IPS-15b (cell line): ENCODE measurements at regions not wholly inside any gene's neighbourhood (a gene's known extent, or its start where the extent isn't known, plus 50 kb on each side); places are given as distances from the start of the nearest gene placed in this dataset.
"Not testable (repeated sequence)": the region's sequence is repeated elsewhere in the genome, so short reads cannot be mapped to it uniquely, and the experiment has no call there.

Source experiments
- H3K27me3 ChIP-seq: one replicate; pipeline ENCODE4 v1.6.1; 2013; ENCODE audit warnings: low read length; ENCODE audit not compliant: control insufficient read depth, insufficient read depth
- H3K36me3 ChIP-seq: one replicate; pipeline ENCODE4 v1.6.1; 2013; ENCODE audit warnings: low read length; ENCODE audit not compliant: control insufficient read depth, insufficient read depth
- H3K4me1 ChIP-seq: one replicate; pipeline ENCODE4 v1.6.1; 2013; ENCODE audit warnings: mild to moderate bottlenecking, low read length; ENCODE audit not compliant: control insufficient read depth, insufficient read depth
- H3K4me3 ChIP-seq: one replicate; pipeline ENCODE4 v1.5.1; 2013; ENCODE audit warnings: low read depth, low read length
- H3K9ac ChIP-seq: one replicate; pipeline ENCODE4 v1.6.1; 2013; ENCODE audit warnings: low read depth, mild to moderate bottlenecking, low read length
- H3K9me3 ChIP-seq: one replicate; pipeline ENCODE4 v1.6.1; 2013; ENCODE audit warnings: mild to moderate bottlenecking, low read length; ENCODE audit not compliant: control insufficient read depth, insufficient read depth

DNA sequence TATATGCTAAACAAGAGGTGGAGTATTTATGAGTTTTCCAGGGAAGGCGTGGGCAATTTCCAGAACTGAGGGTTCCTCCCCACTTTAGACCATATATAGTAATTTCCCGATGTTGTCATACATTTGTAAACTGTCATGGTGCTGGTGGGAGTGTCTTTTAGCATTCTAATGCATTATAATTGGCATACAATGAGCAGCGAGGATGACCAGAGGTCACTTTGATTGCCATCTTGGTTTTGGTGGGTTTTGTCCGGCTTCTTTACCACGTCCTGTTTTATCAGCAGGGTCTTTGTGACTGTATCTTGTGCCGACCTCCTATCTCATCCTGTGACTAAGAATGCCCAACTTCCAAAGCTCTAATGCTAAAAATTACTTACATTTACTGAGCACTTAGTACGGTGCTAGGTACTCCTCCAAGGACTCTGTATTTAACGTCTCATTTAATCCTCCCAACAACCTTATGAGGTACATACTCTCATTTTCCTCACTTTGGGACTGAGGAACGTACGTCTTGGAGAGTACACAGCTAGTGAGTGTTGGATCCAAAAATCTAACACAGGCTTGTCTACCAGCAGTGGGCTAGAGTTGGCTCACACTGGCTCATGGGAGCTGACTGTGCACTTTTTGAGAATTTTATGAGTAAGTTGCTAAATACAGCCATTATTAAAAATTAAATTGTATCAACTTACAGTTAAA is 144.8 kb upstream of the NEBL start:
- Histone ChIP-seq H3K4me1 (peaks cover 8% of the 10 kb centered on the region), H3K4me3 (no peak overlapping the region), H3K27me3 (no peaks in the 10 kb centered on the region), H3K9ac (no peak overlapping the region), H3K9me3 (no peaks in the 10 kb centered on the region), H3K36me3 (no peaks in the 10 kb centered on the region)

DNA sequence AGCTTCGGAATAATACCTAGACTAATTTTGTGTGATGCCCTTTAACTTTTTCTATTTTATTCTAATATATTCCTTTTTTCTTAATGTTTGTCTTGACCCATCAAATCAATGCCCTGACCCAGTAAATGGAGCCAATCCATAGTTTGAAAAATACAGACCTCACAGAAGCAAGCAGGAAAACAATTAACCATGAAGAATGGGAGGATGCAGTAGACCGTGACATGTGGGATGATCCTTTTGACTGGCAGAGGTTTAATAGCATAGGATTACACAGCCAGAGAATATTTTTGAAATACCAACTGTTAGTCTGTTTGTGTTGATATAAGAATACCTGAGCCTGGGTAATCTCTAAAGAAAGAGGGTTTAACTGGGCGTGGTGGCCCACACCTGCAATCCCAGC is 142.6 kb upstream of the NEBL start:
- H3K27me3 ChIP-seq = no peaks in the 10 kb centered on the region
- no peak overlapping the region for H3K9ac ChIP-seq
- peaks cover 8% of the 10 kb centered on the region for H3K4me1 ChIP-seq
- H3K36me3 ChIP-seq = no peaks in the 10 kb centered on the region
- no peaks in the 10 kb centered on the region for H3K9me3 ChIP-seq
- H3K4me3 ChIP-seq = no peak overlapping the region

- no peaks in the 10 kb centered on the region for H3K27me3 ChIP-seq
These were observed 139.6 kb upstream of the NEBL start for GRCh38 chr10:21036757-21037156.

GRCh38 chr10:21034770-21035169 is 137.7 kb upstream of the NEBL start:
- H3K36me3 ChIP-seq, H3K4me1 ChIP-seq, H3K27me3 ChIP-seq, H3K9ac ChIP-seq, H3K9me3 ChIP-seq, H3K4me3 ChIP-seq: not testable (repeated sequence)

More at GRCh38 chr10:21036757-21037156, 139.6 kb upstream of the NEBL start:
- Histone ChIP-seq H3K9me3 (no peaks in the 10 kb centered on the region), H3K4me1 (no peaks in the 10 kb centered on the region), H3K4me3 (no peak overlapping the region), H3K9ac (no peak overlapping the region), H3K36me3 (no peaks in the 10 kb centered on the region)

- no peaks in the 10 kb centered on the region for H3K27me3 ChIP-seq
- H3K36me3 ChIP-seq = no peaks in the 10 kb centered on the region
- H3K9me3 ChIP-seq = no peaks in the 10 kb centered on the region
These were observed 137.1 kb upstream of the NEBL start for GRCh38 chr10:21034241-21034640.

GRCh38 chr10:21032587-21033319 is 135.6 kb upstream of the NEBL start:
- Histone ChIP-seq H3K4me3 (no peak overlapping the region), H3K36me3 (no peaks in the 10 kb centered on the region), H3K4me1 (no peaks in the 10 kb centered on the region), H3K9ac (no peak overlapping the region), H3K27me3 (no peaks in the 10 kb centered on the region), H3K9me3 (no peaks in the 10 kb centered on the region)

More at GRCh38 chr10:21034241-21034640, 137.1 kb upstream of the NEBL start:
- no peak overlapping the region for H3K9ac ChIP-seq
- no peaks in the 10 kb centered on the region for H3K4me1 ChIP-seq
- H3K4me3 ChIP-seq = no peak overlapping the region

DNA sequence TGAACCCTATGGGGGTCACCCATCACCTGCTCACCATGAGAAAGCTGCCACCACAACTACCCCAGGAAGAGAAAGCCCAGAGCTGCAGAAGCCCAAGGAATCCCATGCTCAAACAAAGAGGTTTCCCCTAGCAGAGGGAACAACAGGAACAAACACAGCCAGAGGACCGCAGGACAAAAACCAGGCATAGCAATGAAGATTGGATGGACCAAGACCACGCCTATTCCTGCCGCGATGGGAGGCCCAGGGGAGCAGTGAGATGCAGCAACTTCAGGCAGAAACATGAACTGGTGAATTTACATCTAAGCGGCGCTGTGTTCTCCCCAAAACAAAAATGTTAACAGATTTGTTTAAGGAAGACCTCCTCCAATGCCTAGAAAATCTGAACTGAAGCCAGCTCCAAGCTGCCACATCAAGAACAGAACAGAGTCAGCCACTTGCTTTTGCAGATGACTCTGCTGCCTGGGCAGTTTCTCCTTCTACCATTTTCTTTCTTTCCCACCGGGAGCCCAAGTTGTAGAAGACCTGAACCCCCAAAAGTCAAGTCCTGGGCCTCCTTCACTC is 134.2 kb upstream of the NEBL start:
- Histone ChIP-seq H3K4me3 (no peak overlapping the region), H3K9me3 (no peaks in the 10 kb centered on the region), H3K4me1 (no peaks in the 10 kb centered on the region), H3K9ac (no peak overlapping the region), H3K36me3 (no peaks in the 10 kb centered on the region), H3K27me3 (no peaks in the 10 kb centered on the region)

DNA sequence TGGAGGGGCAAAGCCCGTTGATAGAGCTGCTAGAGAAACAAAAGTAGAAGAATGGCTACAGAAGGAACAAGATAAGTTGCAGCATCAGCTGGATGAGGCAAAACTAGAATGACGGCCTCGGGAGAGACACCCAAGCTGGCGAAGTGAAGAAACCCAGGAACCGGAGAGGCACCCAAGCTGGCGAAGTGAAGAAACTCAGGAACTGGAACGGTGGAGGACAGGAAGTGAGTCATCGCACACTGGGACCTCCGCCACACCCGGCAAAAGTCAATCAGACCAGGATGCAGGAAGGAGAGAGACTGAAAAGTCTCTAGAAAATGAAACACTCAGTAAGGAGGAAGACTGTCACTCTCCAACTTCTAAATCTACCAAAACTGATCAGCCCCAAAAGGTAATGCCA is 133.0 kb upstream of the NEBL start:
- no peaks in the 10 kb centered on the region for H3K36me3 ChIP-seq
- H3K4me1 ChIP-seq = no peaks in the 10 kb centered on the region
- H3K9me3 ChIP-seq = no peaks in the 10 kb centered on the region
- H3K4me3 ChIP-seq = no peak overlapping the region
- no peak overlapping the region for H3K9ac ChIP-seq
- H3K27me3 ChIP-seq = no peaks in the 10 kb centered on the region

- Histone ChIP-seq H3K9me3 (no peaks in the 10 kb centered on the region), H3K9ac (no peak overlapping the region), H3K4me3 (no peak overlapping the region), H3K4me1 (no peaks in the 10 kb centered on the region), H3K27me3 (no peaks in the 10 kb centered on the region), H3K36me3 (no peaks in the 10 kb centered on the region)
These were observed 125.7 kb upstream of the NEBL start for GRCh38 chr10:21022821-21023220.

DNA sequence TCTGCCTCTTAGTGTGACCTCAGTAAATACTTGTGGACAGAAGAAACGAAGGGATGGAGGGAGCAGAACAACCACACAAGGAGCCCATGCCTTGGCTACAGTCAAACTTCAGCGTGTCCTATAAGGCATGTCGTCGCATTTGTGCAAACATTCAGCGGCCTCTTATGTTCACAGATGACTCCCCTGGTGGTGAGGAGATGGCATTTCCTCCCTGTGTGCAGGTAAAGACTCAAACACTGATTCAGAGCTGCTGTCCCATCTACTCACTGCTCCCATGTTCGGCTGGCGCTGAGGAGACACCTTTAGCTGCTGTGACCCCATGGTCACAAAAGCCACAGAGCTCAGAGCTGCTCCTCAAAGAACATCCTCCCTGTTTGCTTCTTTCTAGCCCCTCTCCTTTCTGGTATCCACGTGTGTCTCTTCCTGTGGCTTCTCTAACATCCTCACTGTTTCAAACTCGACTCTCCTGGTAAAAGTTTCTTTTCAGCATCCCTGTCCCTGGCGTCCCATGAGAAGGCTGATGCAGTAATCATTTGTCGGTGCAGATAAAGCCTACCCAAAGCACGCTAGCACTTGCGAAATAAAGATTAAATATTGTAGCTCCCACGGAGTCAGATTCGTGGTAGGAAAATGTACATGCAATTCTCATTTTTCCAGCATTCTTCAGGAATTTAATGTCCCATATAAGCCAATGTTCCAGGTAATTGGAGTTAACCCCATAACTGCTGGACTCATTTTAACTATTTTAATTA is 124.9 kb upstream of the NEBL start:
- no peaks in the 10 kb centered on the region for H3K9me3 ChIP-seq
- no peak overlapping the region for H3K9ac ChIP-seq
- H3K4me3 ChIP-seq = no peak overlapping the region
- H3K27me3 ChIP-seq = no peaks in the 10 kb centered on the region
- no peaks in the 10 kb centered on the region for H3K36me3 ChIP-seq
- H3K4me1 ChIP-seq = no peaks in the 10 kb centered on the region

DNA sequence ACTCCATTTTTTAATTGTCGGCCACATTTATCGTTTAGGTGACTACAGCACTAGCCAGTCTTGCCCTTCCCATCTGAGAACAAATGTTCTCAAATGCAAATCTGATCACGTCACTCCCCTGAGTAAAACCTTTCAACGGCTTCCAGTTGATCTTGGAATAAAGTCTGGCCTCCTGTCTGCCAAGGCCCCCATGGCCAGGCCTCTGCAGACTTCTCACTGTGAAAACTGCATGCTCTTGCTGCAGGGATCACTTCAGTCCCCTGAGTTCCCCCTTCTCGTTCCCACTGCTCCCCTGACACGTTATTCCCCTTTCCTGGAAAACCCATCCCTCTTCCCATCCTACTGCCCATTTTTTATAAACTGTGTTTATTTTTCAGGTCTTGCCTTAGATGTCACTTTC is 124.1 kb upstream of the NEBL start:
- Histone ChIP-seq H3K36me3 (no peaks in the 10 kb centered on the region), H3K9me3 (no peaks in the 10 kb centered on the region), H3K9ac (no peak overlapping the region), H3K27me3 (no peaks in the 10 kb centered on the region), H3K4me3 (no peak overlapping the region), H3K4me1 (no peaks in the 10 kb centered on the region)
